HL-60 (cell line): ENCODE measurements at regions not wholly inside any gene's neighbourhood (a gene's known extent, or its start where the extent isn't known, plus 50 kb on each side); places are given as distances from the start of the nearest gene placed in this dataset.

ENCODE experiments used
- GABPA ChIP-seq: IDR thresholded peaks from 2 replicates; pipeline ENCODE4 v1.6.1; 2012; ENCODE audit warnings: low read depth
- POLR2AphosphoS5 ChIP-seq: IDR thresholded peaks from 2 replicates; pipeline ENCODE4 v1.6.1; 2012; ENCODE audit warnings: low read depth
- SPI1 ChIP-seq: IDR thresholded peaks from 2 replicates; pipeline ENCODE4 v1.6.1; 2012; ENCODE audit warnings: low read depth, mild to moderate bottlenecking, borderline replicate concordance
- TF ChIP-seq, protein P1 (sequence below): IDR thresholded peaks from one replicate; pipeline ENCODE4 v1.5.1; 2011; ENCODE audit warnings: low read length, control low read depth, inconsistent platforms; ENCODE audit not compliant: insufficient read depth

DNA sequence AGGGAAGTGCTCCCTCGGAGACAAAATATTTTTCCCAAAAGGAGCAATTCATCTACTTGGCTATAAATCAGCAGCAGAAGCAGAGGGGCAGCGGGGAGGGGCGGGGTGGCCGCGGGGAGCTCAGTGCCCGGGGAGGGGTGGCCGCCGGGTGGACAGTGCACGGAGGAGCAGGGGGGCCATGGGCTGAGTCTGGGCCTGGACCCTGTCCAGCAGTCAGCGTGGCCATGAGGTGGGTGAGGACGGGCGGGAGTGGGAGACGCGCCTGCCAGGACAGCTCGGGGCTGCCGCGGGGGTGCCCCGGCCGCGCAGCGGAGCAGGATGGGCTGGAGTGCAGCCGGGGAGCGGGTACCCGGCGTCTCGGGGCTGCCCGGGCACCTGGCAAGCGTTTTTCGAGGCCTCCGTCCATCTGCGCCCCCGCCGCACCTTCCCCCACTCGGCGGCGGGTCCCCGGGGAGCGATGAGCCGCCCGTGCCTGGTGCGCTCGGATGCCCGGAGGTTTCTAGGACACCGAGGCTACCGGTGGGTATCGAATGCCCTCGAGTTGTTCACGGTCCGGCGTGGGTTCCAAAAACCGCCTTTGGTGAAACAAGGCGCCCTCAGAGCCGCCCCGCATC lies 229.5 kb downstream of the THBS2 start:
- TF ChIP-seq, protein P1, sequence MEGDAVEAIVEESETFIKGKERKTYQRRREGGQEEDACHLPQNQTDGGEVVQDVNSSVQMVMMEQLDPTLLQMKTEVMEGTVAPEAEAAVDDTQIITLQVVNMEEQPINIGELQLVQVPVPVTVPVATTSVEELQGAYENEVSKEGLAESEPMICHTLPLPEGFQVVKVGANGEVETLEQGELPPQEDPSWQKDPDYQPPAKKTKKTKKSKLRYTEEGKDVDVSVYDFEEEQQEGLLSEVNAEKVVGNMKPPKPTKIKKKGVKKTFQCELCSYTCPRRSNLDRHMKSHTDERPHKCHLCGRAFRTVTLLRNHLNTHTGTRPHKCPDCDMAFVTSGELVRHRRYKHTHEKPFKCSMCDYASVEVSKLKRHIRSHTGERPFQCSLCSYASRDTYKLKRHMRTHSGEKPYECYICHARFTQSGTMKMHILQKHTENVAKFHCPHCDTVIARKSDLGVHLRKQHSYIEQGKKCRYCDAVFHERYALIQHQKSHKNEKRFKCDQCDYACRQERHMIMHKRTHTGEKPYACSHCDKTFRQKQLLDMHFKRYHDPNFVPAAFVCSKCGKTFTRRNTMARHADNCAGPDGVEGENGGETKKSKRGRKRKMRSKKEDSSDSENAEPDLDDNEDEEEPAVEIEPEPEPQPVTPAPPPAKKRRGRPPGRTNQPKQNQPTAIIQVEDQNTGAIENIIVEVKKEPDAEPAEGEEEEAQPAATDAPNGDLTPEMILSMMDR: no peak
- no peak for TF ChIP-seq SPI1
- TF ChIP-seq POLR2AphosphoS5: no peak
- TF ChIP-seq GABPA: no peak
